Stomach smooth muscle (tissue), 2 donors: ENCODE measurements at regions not wholly inside any gene's neighbourhood (a gene's known extent, or its start where the extent isn't known, plus 50 kb on each side); places are given as distances from the start of the nearest gene placed in this dataset.
"Not testable (repeated sequence)": the region's sequence is repeated elsewhere in the genome, so short reads cannot be mapped to it uniquely, and the experiment has no call there.

ENCODE experiments used
- H3K27ac ChIP-seq: one replicate; pipeline ENCODE4 v1.7.0; 2013; ENCODE audit warnings: mild to moderate bottlenecking, low read length, inconsistent platforms
- H3K27me3 ChIP-seq, 2 donors: one replicate each; pipeline ENCODE4 v1.7.0; 2013; ENCODE audit warnings: low read length in 2 of 2; ENCODE audit not compliant: insufficient read depth in 2 of 2, control insufficient read depth in 1 of 2
- H3K36me3 ChIP-seq, 2 donors: one replicate each; pipeline ENCODE4 v1.7.0; 2013; ENCODE audit warnings: low read length in 2 of 2; ENCODE audit not compliant: control insufficient read depth in 2 of 2, insufficient read depth in 2 of 2
- H3K4me1 ChIP-seq: one replicate; pipeline ENCODE4 v1.7.0; 2013; ENCODE audit warnings: low read length; ENCODE audit not compliant: control insufficient read depth, insufficient read depth
- H3K4me3 ChIP-seq, 2 donors: one replicate each; pipeline ENCODE4 v1.7.0; 2013; ENCODE audit warnings: low read length in 2 of 2
- H3K9ac ChIP-seq, 2 donors: one replicate each; pipeline ENCODE4 v1.7.0; 2013; ENCODE audit warnings: low read length in 2 of 2, mild to moderate bottlenecking in 1 of 2
- H3K9me3 ChIP-seq, 2 donors: one replicate each; pipeline ENCODE4 v1.7.0; 2013; ENCODE audit warnings: low read length in 2 of 2; ENCODE audit not compliant: control insufficient read depth in 2 of 2
- donor health status: healthy.
- donor health status: Pancreatic carcinoma.

DNA sequence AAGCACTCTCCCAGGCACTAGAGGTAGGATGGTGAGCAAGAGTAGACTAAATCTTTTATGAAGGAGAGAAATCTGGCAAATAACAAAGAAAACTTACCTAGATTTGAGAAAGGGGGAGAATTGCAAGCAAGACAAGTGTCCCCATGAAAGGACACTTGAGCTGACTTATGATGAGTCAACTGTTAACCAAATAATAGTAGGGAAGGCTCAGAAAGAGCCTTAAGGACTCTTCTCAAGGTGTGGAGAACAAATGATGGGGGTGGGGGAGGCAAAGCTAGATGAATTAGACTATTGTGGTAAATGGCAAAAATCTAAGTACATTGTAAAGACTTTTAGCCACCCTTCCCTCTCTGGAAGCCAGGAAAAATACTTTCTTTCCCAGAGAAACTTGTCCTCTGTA, 77.6 kb upstream of the RASA1 start:
- H3K27me3 ChIP-seq = no peaks in the 10 kb centered on the region
- no peaks in the 10 kb centered on the region for H3K36me3 ChIP-seq
- H3K4me1 ChIP-seq = no peaks in the 10 kb centered on the region
- H3K4me3 ChIP-seq = no peak overlapping the region
- no peak overlapping the region for H3K9ac ChIP-seq
- H3K9me3 ChIP-seq = no peaks in the 10 kb centered on the region
- H3K27ac ChIP-seq = no peak overlapping the region

GRCh38 chr5:87190687-87191086, 77.0 kb upstream of the RASA1 start:
- no peak overlapping the region for H3K4me3 ChIP-seq
- H3K27ac ChIP-seq = no peak overlapping the region
- H3K27me3 ChIP-seq = no peaks in the 10 kb centered on the region

GRCh38 chr5:87191645-87192044, 76.0 kb upstream of the RASA1 start:
- no peaks in the 10 kb centered on the region for H3K36me3 ChIP-seq

More at GRCh38 chr5:87190687-87191086, 77.0 kb upstream of the RASA1 start:
- Histone ChIP-seq H3K9ac (no peak overlapping the region), H3K4me1 (no peaks in the 10 kb centered on the region), H3K9me3 (no peaks in the 10 kb centered on the region), H3K36me3 (no peaks in the 10 kb centered on the region)

GRCh38 chr5:87195104-87195591, 72.5 kb upstream of the RASA1 start:
- no peaks in the 10 kb centered on the region for H3K36me3 ChIP-seq
- H3K27ac ChIP-seq = no peak overlapping the region
- no peak overlapping the region for H3K9ac ChIP-seq
- no peak overlapping the region for H3K4me3 ChIP-seq
- no peaks in the 10 kb centered on the region for H3K9me3 ChIP-seq
- no peaks in the 10 kb centered on the region for H3K27me3 ChIP-seq
- H3K4me1 ChIP-seq = no peaks in the 10 kb centered on the region

More at GRCh38 chr5:87191645-87192044, 76.0 kb upstream of the RASA1 start:
- no peak overlapping the region for H3K27ac ChIP-seq
- H3K4me3 ChIP-seq = no peak overlapping the region
- no peaks in the 10 kb centered on the region for H3K4me1 ChIP-seq
- H3K9ac ChIP-seq = no peak overlapping the region
- H3K9me3 ChIP-seq = no peaks in the 10 kb centered on the region
- no peaks in the 10 kb centered on the region for H3K27me3 ChIP-seq

- H3K4me3 ChIP-seq = no peak overlapping the region
- H3K27ac ChIP-seq = no peak overlapping the region
- no peaks in the 10 kb centered on the region for H3K27me3 ChIP-seq
- H3K9me3 ChIP-seq = no peaks in the 10 kb centered on the region
- H3K36me3 ChIP-seq = no peaks in the 10 kb centered on the region
- no peak overlapping the region for H3K9ac ChIP-seq
- H3K4me1 ChIP-seq = no peaks in the 10 kb centered on the region
These were observed 72.1 kb upstream of the RASA1 start for GRCh38 chr5:87195616-87196015.

DNA sequence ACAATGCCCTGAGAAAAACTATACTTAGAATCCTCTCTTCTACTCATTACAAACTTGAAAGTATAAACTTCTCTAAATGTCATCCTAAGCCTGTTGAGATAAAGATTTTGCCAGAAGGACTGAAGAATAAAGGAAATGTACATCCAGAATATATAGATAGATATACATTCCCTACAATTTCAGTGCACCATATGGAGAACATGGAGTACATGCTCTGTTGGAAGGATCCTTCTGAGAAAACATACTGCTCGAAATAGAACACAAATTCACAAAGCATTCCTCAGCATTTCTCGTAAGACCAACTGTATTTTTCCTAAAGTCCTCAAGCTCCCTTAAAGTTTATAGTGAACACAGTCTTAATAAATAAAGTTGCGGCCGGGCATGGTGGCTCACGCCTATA, 69.7 kb upstream of the RASA1 start:
- no peaks in the 10 kb centered on the region for H3K36me3 ChIP-seq
- H3K9ac ChIP-seq = no peak overlapping the region
- no peaks in the 10 kb centered on the region for H3K4me1 ChIP-seq
- no peak overlapping the region for H3K4me3 ChIP-seq
- no peak overlapping the region for H3K27ac ChIP-seq
- H3K9me3 ChIP-seq = no peaks in the 10 kb centered on the region
- H3K27me3 ChIP-seq = no peaks in the 10 kb centered on the region

- H3K4me3 ChIP-seq, H3K4me1 ChIP-seq, H3K9ac ChIP-seq, H3K9me3 ChIP-seq, H3K36me3 ChIP-seq, H3K27me3 ChIP-seq, H3K27ac ChIP-seq: not testable (repeated sequence)
These were observed 68.4 kb upstream of the RASA1 start for GRCh38 chr5:87199246-87199645.

- H3K4me3 ChIP-seq, H3K27me3 ChIP-seq, H3K36me3 ChIP-seq, H3K9ac ChIP-seq, H3K27ac ChIP-seq, H3K4me1 ChIP-seq, H3K9me3 ChIP-seq: not testable (repeated sequence)
These were observed 68.0 kb upstream of the RASA1 start for GRCh38 chr5:87199704-87200103.

DNA sequence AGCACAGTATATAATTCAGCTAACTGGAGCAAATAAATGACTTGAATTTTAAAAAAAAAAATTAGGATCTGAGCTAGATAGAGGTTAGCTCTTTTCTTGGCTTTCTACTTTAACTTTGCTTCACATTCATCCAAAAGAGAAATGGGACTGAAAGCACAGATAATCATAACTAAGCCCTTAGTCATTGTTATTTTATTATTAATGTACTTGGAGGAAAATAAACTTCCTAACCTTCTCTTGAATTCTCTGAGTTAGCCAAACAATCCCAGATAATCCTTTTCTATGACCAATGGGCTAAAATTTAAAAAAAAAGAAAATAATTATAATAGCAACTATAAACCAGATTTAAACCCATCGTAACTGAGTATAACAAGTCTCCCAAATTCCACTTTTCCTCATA, 57.6 kb upstream of the RASA1 start:
- Histone ChIP-seq H3K27me3 (no peaks in the 10 kb centered on the region), H3K27ac (no peak overlapping the region), H3K9ac (no peak overlapping the region), H3K4me1 (no peaks in the 10 kb centered on the region), H3K36me3 (no peaks in the 10 kb centered on the region), H3K4me3 (no peak overlapping the region), H3K9me3 (no peaks in the 10 kb centered on the region)

GRCh38 chr5:87210743-87211142, 56.9 kb upstream of the RASA1 start:
- H3K4me3 ChIP-seq = no peak overlapping the region

GRCh38 chr5:87211676-87212075, 56.0 kb upstream of the RASA1 start:
- no peak overlapping the region for H3K9ac ChIP-seq
- H3K9me3 ChIP-seq = no peaks in the 10 kb centered on the region
- no peaks in the 10 kb centered on the region for H3K4me1 ChIP-seq
- no peaks in the 10 kb centered on the region for H3K36me3 ChIP-seq
- H3K4me3 ChIP-seq = no peak overlapping the region
- no peak overlapping the region for H3K27ac ChIP-seq
- H3K27me3 ChIP-seq = no peaks in the 10 kb centered on the region

More at GRCh38 chr5:87210743-87211142, 56.9 kb upstream of the RASA1 start:
- H3K27ac ChIP-seq = no peak overlapping the region
- no peak overlapping the region for H3K9ac ChIP-seq
- no peaks in the 10 kb centered on the region for H3K36me3 ChIP-seq
- H3K4me1 ChIP-seq = no peaks in the 10 kb centered on the region
- H3K27me3 ChIP-seq = no peaks in the 10 kb centered on the region
- no peaks in the 10 kb centered on the region for H3K9me3 ChIP-seq
